BLaER1 treated with 17β-estradiol and CSF1 and Interleukin-3, amounts not matched to agents 10 nM and 100 nM (cell line): ENCODE measurements at regions not wholly inside any gene's neighbourhood (a gene's known extent, or its start where the extent isn't known, plus 50 kb on each side); places are given as distances from the start of the nearest gene placed in this dataset.

Experiments
- H3K27ac ChIP-seq, 11 experiments: shearing (Covaris generic); formaldehyde crosslinking; 2 replicates each; pipeline ENCODE4 v1.8.1; 2022
- H3K27me3 ChIP-seq, 11 experiments: shearing (Covaris generic); formaldehyde crosslinking; 2 replicates each; pipeline ENCODE4 v1.8.1; 2022
- H3K36me3 ChIP-seq, 11 experiments: shearing (Covaris generic); formaldehyde crosslinking; 2 replicates each; pipeline ENCODE4 v1.8.1; 2022
- H3K4me1 ChIP-seq, 10 experiments: shearing (Covaris generic); formaldehyde crosslinking; 2 replicates each; pipeline ENCODE4 v1.8.1; 2022
- H3K4me2 ChIP-seq, 11 experiments: shearing (Covaris generic); formaldehyde crosslinking; 2 replicates each; pipeline ENCODE4 v1.8.1; 2022
- H3K4me3 ChIP-seq, 10 experiments: shearing (Covaris generic); formaldehyde crosslinking; 2 replicates each; pipeline ENCODE4 v1.8.1; 2022
- H3K9ac ChIP-seq, 11 experiments: shearing (Covaris generic); formaldehyde crosslinking; 2 replicates each; pipeline ENCODE4 v1.8.1; 2022
- H3K9me3 ChIP-seq, 11 experiments: shearing (Covaris generic); formaldehyde crosslinking; replicated peaks in 1 of 11; 2 replicates each; pipeline ENCODE4 v1.8.1; 2022
- H4K20me1 ChIP-seq, 11 experiments: shearing (Covaris generic); formaldehyde crosslinking; 2 replicates each; pipeline ENCODE4 v1.8.1; 2022
- Cebpa-rat ChIP-seq, 11 experiments: shearing (Covaris generic); IDR thresholded peaks; 2 replicates each; pipeline ENCODE4 v1.8.1; 2022

DNA sequence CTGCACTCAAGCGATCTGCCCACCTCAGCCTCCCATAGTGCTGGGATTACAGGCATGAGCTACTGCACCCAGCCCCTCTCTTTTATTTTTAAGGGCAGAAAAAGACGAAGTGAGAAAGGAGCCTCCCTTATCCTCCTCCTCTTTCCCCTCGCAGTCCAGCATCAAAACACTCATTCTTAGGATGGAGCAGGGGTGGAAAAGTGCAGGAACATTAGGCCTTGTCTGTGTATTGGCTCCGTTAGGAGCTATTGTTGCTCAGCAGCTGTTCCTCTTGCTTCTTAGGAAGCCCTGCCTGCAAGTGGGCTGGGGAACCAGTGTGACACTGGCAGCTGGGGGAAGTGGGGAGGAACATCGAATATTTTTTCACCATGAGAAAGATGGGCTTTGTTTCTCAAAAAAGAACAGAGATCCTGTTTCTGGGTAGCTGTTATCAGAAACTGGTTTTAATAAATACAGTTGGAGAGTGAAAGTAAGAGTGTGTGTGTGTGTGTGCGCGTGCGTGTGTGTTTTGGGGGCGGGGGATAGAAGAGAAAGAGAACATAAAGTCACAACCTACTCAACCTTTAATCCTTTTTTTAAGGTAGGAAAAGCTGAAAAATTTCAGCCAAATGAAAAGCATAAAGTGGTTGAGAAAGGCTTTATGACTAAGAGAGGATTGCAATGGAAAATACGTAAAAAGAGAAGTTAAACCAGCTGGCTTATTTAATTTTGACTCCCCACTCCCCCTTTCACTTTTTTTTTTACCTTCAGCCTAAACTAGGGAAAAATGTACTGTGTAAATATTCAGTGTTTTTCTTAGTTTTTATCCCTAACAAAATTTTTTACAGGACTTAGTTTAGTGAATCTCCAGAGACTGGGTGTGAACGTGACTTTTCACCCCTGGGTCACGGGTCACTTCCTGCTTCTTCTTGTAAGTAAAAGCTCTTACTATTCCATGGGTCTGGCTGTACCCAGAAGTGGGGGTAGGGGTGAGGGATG lies 197.2 kb upstream of the PLEKHG7 start:
- peaks cover 0 to 24% (median 15%) of the 10 kb centered on the region in 11 experiments; a peak in 13 of 22 replicates for H3K9me3 ChIP-seq
- TF ChIP-seq Cebpa-rat (IDR thresholded peaks at IDR 0.05) = no peak
- H3K4me1 ChIP-seq = peaks cover 65 to 79% (median 70%) of the 10 kb centered on the region in 10 experiments
- H3K9ac ChIP-seq = peak overlapping the region; percentile 65 to 86 (median 81)
- H3K36me3 ChIP-seq = no peaks in the 10 kb centered on the region
- H3K27ac ChIP-seq = peak overlapping the region; percentile 88 to 97 (median 95)
- H3K27me3 ChIP-seq = no peaks in the 10 kb centered on the region
- no peaks in the 10 kb centered on the region for H4K20me1 ChIP-seq
- peak overlapping the region; percentile 20 to 54 (median 37); a peak in 13 of 20 replicates for H3K4me3 ChIP-seq
- peak overlapping the region; percentile 69 to 90 (median 85) for H3K4me2 ChIP-seq

DNA sequence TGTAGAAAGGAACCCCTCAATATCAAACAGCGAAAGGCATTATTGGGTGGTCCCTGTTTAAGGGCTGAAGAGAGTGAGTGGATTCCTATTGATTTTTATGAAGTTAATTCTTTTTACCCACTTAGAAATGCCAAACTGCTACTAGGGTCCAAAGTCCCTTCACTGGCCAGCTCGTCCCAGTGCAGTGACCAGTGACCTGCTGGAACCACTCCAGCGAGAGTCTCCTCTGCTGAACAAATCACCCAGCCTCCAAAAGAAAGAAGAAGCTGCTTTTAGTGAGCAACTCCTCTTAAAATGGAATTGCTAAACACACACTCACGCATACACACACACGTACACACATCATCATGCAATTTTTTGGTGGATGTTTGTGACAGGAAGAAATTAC lies 198.2 kb upstream of the PLEKHG7 start:
- H3K4me2 ChIP-seq = peak overlapping the region; percentile 69 to 90 (median 85)
- H3K36me3 ChIP-seq = no peaks in the 10 kb centered on the region
- H3K9ac ChIP-seq = peak overlapping the region; percentile 65 to 86 (median 81)
- peaks cover 60 to 84% (median 75%) of the 10 kb centered on the region in 10 experiments for H3K4me1 ChIP-seq
- H4K20me1 ChIP-seq = no peaks in the 10 kb centered on the region
- no peak overlapping the region for H3K4me3 ChIP-seq
- peaks cover 0 to 21% (median 13%) of the 10 kb centered on the region in 11 experiments; a peak in 15 of 22 replicates for H3K9me3 ChIP-seq
- H3K27me3 ChIP-seq = no peaks in the 10 kb centered on the region
- H3K27ac ChIP-seq = peak overlapping the region; percentile 88 to 97 (median 95)
- no peak for TF ChIP-seq Cebpa-rat (IDR thresholded peaks at IDR 0.05)

DNA sequence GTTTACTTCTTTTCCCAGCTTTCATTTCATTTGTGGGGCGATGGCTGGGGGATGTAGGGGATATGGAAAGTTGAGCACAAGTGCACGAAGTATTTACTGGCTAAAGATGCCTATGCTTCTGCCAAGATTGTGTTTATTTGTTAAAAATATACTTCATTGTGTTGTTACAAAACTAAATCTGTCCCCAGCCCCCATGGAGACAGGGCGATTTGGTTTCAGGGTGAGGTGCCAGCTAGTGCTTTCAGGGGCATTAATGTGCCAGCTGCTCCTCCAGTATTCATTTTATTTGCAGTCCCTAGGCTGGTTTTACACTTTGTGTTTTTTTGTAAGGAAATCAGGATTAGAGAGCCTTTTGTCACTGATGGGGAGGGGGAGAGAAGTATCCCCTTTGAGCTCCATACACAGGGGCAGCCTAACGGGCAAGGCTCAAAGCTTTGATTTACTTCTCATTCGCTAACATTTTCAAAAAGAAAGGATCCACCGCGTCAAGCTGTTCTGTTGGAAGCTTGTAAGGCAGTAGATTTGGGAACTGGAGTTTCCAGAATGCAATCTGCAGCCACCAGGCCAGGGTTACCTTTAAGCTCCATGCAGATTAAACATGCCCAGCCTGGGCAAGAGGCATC lies 198.7 kb upstream of the PLEKHG7 start:
- Histone ChIP-seq H3K9ac (peak overlapping the region; percentile 65 to 86 (median 81); a peak in 21 of 22 replicates), H3K4me3 (no peak overlapping the region), H3K4me1 (peaks cover 60 to 89% (median 79%) of the 10 kb centered on the region in 10 experiments), H3K27me3 (no peaks in the 10 kb centered on the region), H3K36me3 (no peaks in the 10 kb centered on the region), H3K27ac (peak overlapping the region; percentile 88 to 97 (median 95)), H3K4me2 (peak overlapping the region; percentile 69 to 90 (median 85)), H4K20me1 (no peaks in the 10 kb centered on the region), H3K9me3 (peaks cover 0 to 17% (median 9%) of the 10 kb centered on the region in 11 experiments; a peak in 15 of 22 replicates)
- TF ChIP-seq Cebpa-rat (IDR thresholded peaks at IDR 0.05) = no peak

DNA sequence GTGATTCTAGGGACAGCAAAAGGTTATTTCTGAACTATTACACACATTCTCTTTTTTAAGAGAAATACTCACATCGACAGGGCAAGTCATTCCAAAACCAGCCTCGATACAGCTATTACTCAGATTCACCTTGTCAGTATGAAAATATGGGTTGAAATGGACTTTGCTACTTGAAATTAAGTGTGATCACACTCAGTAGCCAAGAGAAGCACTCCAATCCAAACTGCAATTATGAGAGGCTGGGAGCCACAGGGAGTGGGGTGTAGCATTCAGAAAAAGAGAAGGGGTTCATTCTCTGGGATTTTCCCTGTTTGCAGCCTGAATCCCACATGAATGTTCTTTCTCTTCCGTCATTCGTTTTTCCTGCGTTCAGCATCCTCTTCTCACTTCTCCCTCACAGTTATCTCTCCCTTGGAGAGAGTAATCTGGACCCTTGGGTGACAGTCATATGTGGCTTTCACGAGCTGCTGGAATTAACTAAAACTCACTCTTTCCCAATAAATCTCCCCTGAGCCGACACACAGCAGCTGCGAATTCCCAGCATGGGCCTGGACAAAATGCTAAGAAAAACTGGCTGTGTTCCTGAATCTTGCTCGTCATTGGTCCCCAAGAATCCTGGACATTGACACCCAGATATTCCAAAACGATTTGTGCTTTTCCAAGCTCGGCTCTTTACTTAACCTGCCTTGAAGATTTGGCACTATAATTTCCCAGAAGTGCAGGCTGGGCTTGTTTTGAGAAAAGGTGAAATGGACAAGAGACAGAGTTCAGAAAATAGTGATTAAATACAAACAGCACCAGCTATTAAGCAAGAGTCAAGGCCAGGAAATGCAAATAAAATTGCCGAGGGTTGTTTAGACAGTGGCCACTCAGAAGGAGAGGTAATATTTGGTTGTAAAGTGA lies 199.5 kb upstream of the PLEKHG7 start:
- H3K27ac ChIP-seq = peak overlapping the region; percentile 88 to 97 (median 95)
- no peak for TF ChIP-seq Cebpa-rat (IDR thresholded peaks at IDR 0.05)
- H3K27me3 ChIP-seq = no peaks in the 10 kb centered on the region
- H3K4me2 ChIP-seq = peak overlapping the region; percentile 69 to 90 (median 85)
- peaks cover 67 to 97% (median 88%) of the 10 kb centered on the region in 10 experiments for H3K4me1 ChIP-seq
- no peaks in the 10 kb centered on the region for H4K20me1 ChIP-seq
- no peaks in the 10 kb centered on the region for H3K36me3 ChIP-seq
- H3K9ac ChIP-seq = peak overlapping the region; percentile 65 to 86 (median 81); a peak in 21 of 22 replicates
- no peak overlapping the region for H3K4me3 ChIP-seq
- H3K9me3 ChIP-seq = peaks cover 0 to 15% (median 9%) of the 10 kb centered on the region in 11 experiments; a peak in 10 of 22 replicates

DNA sequence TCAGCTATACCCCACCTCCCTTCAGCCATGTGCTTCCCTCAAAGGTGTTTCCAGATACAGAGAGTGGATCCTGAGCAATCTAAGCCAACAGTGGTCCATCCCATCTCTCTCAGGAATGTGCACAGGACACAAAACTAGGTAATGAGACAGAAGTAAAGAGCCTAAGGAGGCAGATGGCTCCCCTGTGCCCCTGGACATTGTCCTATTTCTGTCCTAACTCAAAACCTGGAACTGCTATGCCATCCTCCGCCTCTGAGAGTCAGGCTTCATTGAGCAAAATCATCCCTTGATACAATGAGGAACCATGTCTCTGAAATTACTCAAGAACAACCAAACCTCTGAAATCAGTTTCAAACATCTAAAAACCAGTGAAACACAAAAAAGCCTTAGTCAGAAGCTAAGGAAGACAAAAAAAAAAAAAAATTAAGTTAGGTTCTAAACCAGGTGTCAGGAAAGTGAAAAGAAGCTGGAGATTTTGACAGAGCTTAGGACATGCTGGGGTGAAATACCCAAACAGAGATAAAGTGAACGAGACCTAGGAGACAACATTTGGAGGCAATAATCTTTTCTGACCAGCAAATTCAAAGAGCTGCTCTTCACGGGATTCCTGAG lies 200.3 kb upstream of the PLEKHG7 start:
- Histone ChIP-seq H4K20me1 (no peaks in the 10 kb centered on the region), H3K4me3 (no peak overlapping the region), H3K27ac (peak overlapping the region; percentile 88 to 97 (median 95)), H3K9me3 (peaks cover 0 to 11% (median 6%) of the 10 kb centered on the region in 11 experiments; a peak in 8 of 22 replicates), H3K4me1 (peaks cover 75 to 99% (median 91%) of the 10 kb centered on the region in 10 experiments), H3K4me2 (peak overlapping the region; percentile 69 to 90 (median 85)), H3K9ac (peak overlapping the region; percentile 20 to 86 (median 81); a peak in 21 of 22 replicates), H3K27me3 (no peaks in the 10 kb centered on the region), H3K36me3 (no peaks in the 10 kb centered on the region)
- peak in 7 of 11 experiments; percentile 18 to 65 (median 55); a peak in 6 of 22 replicates for TF ChIP-seq Cebpa-rat (IDR thresholded peaks at IDR 0.05)

DNA sequence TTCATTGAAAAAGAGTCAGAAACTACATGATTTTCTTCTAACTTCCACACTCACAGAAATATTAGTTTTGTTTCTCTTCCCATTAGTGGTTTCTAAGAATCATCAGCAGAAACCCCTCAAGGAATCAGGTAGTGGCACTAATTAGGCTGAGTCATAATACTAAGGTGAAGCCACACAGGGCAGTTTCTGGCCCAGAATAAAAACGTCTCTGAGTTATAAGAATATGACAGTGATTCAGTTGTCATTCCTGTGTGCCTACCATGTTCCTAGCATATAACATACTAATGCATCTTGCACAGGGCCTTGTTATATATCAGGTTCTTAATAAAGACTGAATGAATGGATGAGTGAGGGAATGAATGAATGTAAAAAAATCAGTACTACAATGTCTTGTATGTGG lies 206.0 kb upstream of the PLEKHG7 start:
- Histone ChIP-seq H3K4me2 (peak overlapping the region in 7 of 11 experiments; percentile 1 to 74 (median 23); a peak in 7 of 22 replicates), H3K9me3 (peaks cover 6 to 44% (median 31%) of the 10 kb centered on the region in 11 experiments), H4K20me1 (no peaks in the 10 kb centered on the region), H3K27me3 (no peaks in the 10 kb centered on the region), H3K4me3 (no peak overlapping the region), H3K36me3 (0 out of 22 replicates have a peak, but pooled peaks cover 0 to 6% (median 0%) of the 10 kb centered on the region in 11 experiments), H3K4me1 (peaks cover 49 to 77% (median 59%) of the 10 kb centered on the region in 10 experiments), H3K9ac (no peak overlapping the region), H3K27ac (peak overlapping the region in 5 of 11 experiments; percentile 2 to 97 (median 95); a peak in 4 of 22 replicates)
- TF ChIP-seq Cebpa-rat (IDR thresholded peaks at IDR 0.05) = no peak

DNA sequence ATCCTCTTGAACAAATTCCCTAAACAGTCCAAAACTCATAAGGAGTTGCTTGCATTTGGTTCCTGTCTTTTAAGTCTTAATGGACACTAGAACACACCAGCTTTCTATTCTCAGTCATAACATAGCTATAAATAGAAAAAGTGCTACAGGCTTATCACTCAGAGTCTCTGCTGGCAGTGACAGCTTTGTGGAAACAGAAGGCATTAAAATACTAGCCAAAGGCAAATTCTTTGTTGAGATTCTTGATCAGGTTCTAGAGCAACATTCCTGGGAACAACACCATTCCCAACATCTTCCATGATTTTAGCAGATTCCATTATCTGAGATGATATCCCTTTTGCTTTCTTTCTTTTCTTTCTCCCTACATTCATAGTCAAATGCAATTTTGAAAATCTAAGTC lies 207.7 kb upstream of the PLEKHG7 start:
- no peaks in the 10 kb centered on the region for H3K27me3 ChIP-seq
- no peak for TF ChIP-seq Cebpa-rat (IDR thresholded peaks at IDR 0.05)
- H3K4me3 ChIP-seq = no peak overlapping the region
- H4K20me1 ChIP-seq = no peaks in the 10 kb centered on the region
- H3K36me3 ChIP-seq = 0 out of 22 replicates have a peak, but pooled peaks cover 0 to 9% (median 0%) of the 10 kb centered on the region in 11 experiments
- peaks cover 40 to 60% (median 50%) of the 10 kb centered on the region in 10 experiments for H3K4me1 ChIP-seq
- H3K4me2 ChIP-seq = peak overlapping the region in 10 of 11 experiments; percentile 5 to 40 (median 24); a peak in 14 of 22 replicates
- peak overlapping the region in 1 of 11 experiments; percentile 13; a peak in 1 of 22 replicates for H3K27ac ChIP-seq
- no peak overlapping the region for H3K9ac ChIP-seq
- peaks cover 17 to 56% (median 44%) of the 10 kb centered on the region in 11 experiments for H3K9me3 ChIP-seq
